ENCODE measurements at regions not wholly inside any gene's neighbourhood (a gene's known extent, or its start where the extent isn't known, plus 50 kb on each side); places are given as distances from the start of the nearest gene placed in this dataset.
"Not testable (repeated sequence)": the region's sequence is repeated elsewhere in the genome, so short reads cannot be mapped to it uniquely, and the experiment has no call there.

GRCh38 chr6:139881236-139881635, 506.8 kb upstream of the CITED2 start:
- no peak overlapping the region for H3K27ac ChIP-seq (ENCODE audit: low read length)
- H4K20me1 ChIP-seq (ENCODE audit: insufficient read depth) = no peaks in the 10 kb centered on the region
- no peak overlapping the region for H3K4me2 ChIP-seq (ENCODE audit: low read length)
- H3K9me2 ChIP-seq (ENCODE audit: insufficient read depth, low read length) = no peaks in the 10 kb centered on the region
- TF ChIP-seq SMC3 (conservative IDR thresholded peaks at IDR 0.05; ENCODE audit: poor library complexity) (no peak), RAD21 (conservative IDR thresholded peaks at IDR 0.05) (no peak), EP300 (conservative IDR thresholded peaks at IDR 0.05; ENCODE audit: poor library complexity, severe bottlenecking) (no peak), EZH2 (IDR thresholded peaks at IDR 0.05; ENCODE audit: borderline replicate concordance, insufficient read depth, low read length, poor library complexity, severe bottlenecking) (no peak), REST (IDR thresholded peaks at IDR 0.05; ENCODE audit: borderline replicate concordance) (no peak), POLR2AphosphoS5 (IDR thresholded peaks at IDR 0.05) (no peak)
- no peaks in the 10 kb centered on the region for H3K9me3 ChIP-seq (ENCODE audit: low read length)
- no peak overlapping the region for H3K4me3 ChIP-seq (ENCODE audit: low read length)
- H3K79me2 ChIP-seq (replicated peaks; ENCODE audit: insufficient read depth, low read length) = no peaks in the 10 kb centered on the region
- no peak overlapping the region for H2AFZ ChIP-seq (ENCODE audit: low read depth, low read length)
- no peaks in the 10 kb centered on the region for H3K36me3 ChIP-seq (ENCODE audit: insufficient read depth, low read length)
- no peak overlapping the region for H3K9ac ChIP-seq (ENCODE audit: low read length)
- H3K27me3 ChIP-seq (ENCODE audit: insufficient read depth, low read depth, low read length) = no peaks in the 10 kb centered on the region
- no peaks in the 10 kb centered on the region for H3F3A ChIP-seq (ENCODE audit: insufficient read depth, low read length, poor library complexity, severe bottlenecking)

GRCh38 chr6:139879823-139880356, 505.4 kb upstream of the CITED2 start:
- Histone ChIP-seq H3F3A (ENCODE audit: insufficient read depth, low read length, poor library complexity, severe bottlenecking) (no peaks in the 10 kb centered on the region), H3K9ac (ENCODE audit: low read length) (no peak overlapping the region), H3K27ac (ENCODE audit: low read length) (no peak overlapping the region), H3K36me3 (ENCODE audit: insufficient read depth, low read length) (no peaks in the 10 kb centered on the region), H4K20me1 (ENCODE audit: insufficient read depth) (no peaks in the 10 kb centered on the region), H3K9me2 (ENCODE audit: insufficient read depth, low read length) (no peaks in the 10 kb centered on the region), H3K79me2 (replicated peaks; ENCODE audit: insufficient read depth, low read length) (no peaks in the 10 kb centered on the region), H3K27me3 (ENCODE audit: insufficient read depth, low read depth, low read length) (no peaks in the 10 kb centered on the region), H3K9me3 (ENCODE audit: low read length) (no peaks in the 10 kb centered on the region), H3K4me3 (ENCODE audit: low read length) (no peak overlapping the region), H2AFZ (ENCODE audit: low read depth, low read length) (no peak overlapping the region), H3K4me2 (ENCODE audit: low read length) (no peak overlapping the region)
- TF ChIP-seq RAD21 (conservative IDR thresholded peaks at IDR 0.05) (no peak), REST (IDR thresholded peaks at IDR 0.05; ENCODE audit: borderline replicate concordance) (no peak), EZH2 (IDR thresholded peaks at IDR 0.05; ENCODE audit: borderline replicate concordance, insufficient read depth, low read length, poor library complexity, severe bottlenecking) (no peak), SMC3 (conservative IDR thresholded peaks at IDR 0.05; ENCODE audit: poor library complexity) (no peak), EP300 (conservative IDR thresholded peaks at IDR 0.05; ENCODE audit: poor library complexity, severe bottlenecking) (no peak), POLR2AphosphoS5 (IDR thresholded peaks at IDR 0.05) (no peak), TAF1 (IDR thresholded peaks at IDR 0.05; ENCODE audit: low read depth) (no peak), CTCF (IDR thresholded peaks at IDR 0.05; ENCODE audit: poor library complexity, severe bottlenecking) (no peak), MXI1 (conservative IDR thresholded peaks at IDR 0.05; ENCODE audit: poor library complexity, severe bottlenecking) (no peak)

GRCh38 chr6:139879241-139879640, 504.8 kb upstream of the CITED2 start:
- not testable (repeated sequence) for H3K36me3 ChIP-seq (ENCODE audit: insufficient read depth, low read length); H3F3A ChIP-seq (ENCODE audit: insufficient read depth, low read length, poor library complexity, severe bottlenecking); H2AFZ ChIP-seq (ENCODE audit: low read depth, low read length); H3K9me3 ChIP-seq (ENCODE audit: low read length); H3K27me3 ChIP-seq (ENCODE audit: insufficient read depth, low read depth, low read length); H3K27ac ChIP-seq (ENCODE audit: low read length); H4K20me1 ChIP-seq (ENCODE audit: insufficient read depth); H3K4me3 ChIP-seq (ENCODE audit: low read length); H3K79me2 ChIP-seq (replicated peaks; ENCODE audit: insufficient read depth, low read length); H3K9ac ChIP-seq (ENCODE audit: low read length); H3K9me2 ChIP-seq (ENCODE audit: insufficient read depth, low read length); H3K4me2 ChIP-seq (ENCODE audit: low read length)

Data from neural cell (in vitro differentiated cells).